ENCODE measurements at regions not wholly inside any gene's neighbourhood (a gene's known extent, or its start where the extent isn't known, plus 50 kb on each side); places are given as distances from the start of the nearest gene placed in this dataset.

DNA sequence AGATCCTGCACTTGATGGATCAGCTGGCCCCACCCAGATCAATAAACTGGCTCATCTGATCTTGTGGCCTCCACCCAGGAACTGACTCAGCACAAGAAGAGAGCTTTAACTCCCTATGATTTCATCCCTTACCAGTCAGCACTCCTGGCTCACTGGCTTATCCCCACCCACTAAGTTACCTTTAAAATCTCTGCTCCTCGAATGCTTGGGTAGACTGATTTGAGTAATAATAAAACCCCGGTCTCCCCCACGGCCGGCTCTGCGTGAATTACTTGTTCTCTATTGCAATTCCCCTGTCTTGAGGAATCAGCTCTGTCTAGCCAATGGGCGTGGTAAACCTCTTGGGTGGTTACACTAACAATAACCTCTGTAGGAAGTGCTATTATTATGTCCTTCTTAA is 83.7 kb downstream of the MBL2 start:
- no peak for DNase-seq (ENCODE audit: low spot score)

DNA sequence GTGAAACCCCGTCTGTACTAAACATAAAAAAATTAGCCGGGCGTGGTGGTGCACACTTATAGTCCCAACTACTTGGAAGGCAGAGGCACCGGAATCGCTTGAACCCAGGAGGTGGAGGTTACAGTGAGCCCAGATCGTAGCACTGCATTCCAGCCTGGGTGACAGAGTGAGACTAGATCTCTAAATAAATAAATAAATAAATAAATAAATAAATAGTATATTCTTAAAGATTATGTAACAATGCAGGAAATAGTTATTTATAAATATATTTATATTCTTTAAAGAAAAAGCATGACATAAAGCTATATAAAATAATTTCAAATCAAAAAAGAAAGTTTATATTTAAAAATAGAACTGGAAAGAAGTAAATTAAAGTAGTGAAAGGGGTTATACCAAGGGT is 76.4 kb downstream of the MBL2 start:
- no peak for DNase-seq (ENCODE audit: low spot score)

DNA sequence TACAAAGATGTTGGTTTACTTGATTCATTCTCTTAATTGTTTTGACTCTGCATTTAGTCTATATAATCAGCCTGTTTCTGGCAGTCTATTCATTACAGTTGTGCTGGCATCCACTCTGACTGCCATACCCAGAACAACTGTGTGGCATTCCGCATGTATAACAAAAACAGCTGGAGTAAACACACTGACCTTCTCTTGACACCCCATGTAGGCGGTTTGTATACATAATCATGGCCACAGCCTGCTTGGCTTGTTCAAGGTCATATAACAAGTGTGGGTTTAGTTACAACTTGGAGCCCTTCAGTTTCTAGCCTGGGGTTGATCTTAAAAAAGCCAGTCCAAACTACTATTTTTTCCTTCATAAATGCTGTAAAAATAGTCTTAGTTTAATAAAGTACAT is 70.9 kb downstream of the MBL2 start:
- no peak for DNase-seq (ENCODE audit: low spot score)

DNA sequence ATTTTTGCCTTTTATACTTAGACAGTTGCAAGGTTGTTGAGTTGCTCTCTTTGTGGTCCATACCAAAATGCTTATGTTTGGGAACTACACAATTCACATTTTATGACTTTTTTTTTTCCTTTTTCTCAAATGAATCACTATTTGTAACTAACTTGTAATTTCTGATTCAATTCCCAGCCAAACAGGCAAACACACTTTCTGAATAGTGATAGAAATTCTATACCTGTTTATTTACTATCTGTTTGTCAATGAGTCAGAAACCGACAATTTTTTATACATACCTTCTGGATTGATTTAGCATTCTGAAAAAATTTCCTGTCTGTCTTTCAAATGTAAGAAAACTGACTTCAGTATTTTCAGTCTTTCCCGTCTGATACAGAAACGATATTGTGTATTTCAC is 69.1 kb downstream of the MBL2 start:
- no peak for DNase-seq (ENCODE audit: low spot score)

DNA sequence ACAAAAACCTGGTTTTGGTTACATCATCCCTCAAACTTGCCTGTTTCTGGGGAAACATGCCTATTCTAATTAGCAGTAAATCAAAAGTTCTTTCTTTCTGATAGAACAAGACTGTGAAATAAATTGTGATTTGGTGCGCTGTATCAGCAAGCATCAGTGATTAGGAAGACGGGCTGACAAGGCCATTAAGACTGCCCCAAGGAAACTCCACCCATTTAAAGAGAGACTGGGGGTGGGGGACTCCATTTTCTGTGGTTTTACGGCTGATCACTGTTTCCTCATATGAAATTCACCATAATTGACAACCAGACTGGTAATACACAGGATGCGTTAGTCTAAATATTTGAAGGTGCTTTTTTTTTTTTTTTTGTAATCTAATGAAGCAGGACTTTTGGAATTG is 68.7 kb downstream of the MBL2 start:
- no peak for DNase-seq (ENCODE audit: low spot score)

DNA sequence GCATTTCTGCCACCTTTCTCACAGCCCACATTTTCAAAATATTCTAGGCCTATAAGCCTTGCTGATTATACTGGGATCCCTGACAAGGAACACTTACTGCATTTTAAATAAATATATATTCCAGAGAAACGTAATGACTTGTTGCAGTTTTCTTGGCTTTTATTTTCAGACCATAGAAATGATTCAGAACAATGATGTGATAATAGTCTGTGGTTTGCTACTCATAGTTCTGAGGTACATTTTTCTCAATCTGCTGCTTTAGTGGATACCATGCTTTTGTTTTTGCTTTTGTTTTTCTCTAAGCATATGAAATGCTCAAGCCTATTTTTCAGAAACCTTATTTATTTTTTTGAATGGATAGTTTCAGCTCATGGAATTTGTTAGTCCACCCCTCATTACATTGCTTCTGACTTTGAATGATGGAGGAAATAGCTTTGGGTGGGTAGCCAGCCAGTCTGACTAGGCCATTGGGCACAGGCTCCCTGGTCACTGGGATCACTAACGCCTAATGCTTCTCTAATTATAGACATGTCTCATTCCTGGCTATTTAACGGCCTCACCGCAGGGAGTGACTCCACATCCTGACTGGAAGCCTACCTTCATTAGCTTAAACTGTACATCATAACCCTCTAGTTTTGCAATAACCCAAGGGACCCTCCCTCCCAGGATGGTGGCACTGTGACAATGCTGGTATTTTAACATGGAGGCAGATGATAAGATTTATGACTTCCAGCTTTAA is 66.1 kb downstream of the MBL2 start:
- no peak for DNase-seq (ENCODE audit: low spot score)
